Esophagus mucosa (tissue), 1 donor: ENCODE measurements at regions not wholly inside any gene's neighbourhood (a gene's known extent, or its start where the extent isn't known, plus 50 kb on each side); places are given as distances from the start of the nearest gene placed in this dataset.
"Not testable (repeated sequence)": the region's sequence is repeated elsewhere in the genome, so short reads cannot be mapped to it uniquely, and the experiment has no call there.

Experiments
- ATAC-seq: fragments of 200-7000 bp; cut with Tn5 transposase; one replicate; pipeline ENCODE4 v1.9.1; 2020
- donor health status: DM: yes; HTN: yes; CAD: no.

DNA sequence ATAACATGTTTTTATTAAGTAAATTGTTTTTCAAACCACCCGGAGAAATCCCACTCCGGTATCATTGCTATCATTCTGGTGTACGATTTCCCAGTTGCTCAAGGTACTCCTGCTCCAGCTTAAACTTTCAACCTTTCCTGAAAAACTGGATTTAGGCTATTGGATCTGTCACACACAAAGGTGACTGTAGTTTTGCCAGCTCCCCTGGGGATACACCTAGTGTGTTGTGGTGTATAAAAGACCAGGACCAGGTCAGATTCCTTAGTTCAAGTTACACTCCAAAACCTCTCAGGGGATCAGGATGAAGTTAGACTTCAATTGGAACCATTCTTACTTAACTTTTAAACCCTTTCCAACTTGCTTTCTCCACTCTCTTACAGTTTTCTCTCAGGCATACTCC, 303.9 kb downstream of the NOVA1 start:
- peak; percentile 60 for ATAC-seq

DNA sequence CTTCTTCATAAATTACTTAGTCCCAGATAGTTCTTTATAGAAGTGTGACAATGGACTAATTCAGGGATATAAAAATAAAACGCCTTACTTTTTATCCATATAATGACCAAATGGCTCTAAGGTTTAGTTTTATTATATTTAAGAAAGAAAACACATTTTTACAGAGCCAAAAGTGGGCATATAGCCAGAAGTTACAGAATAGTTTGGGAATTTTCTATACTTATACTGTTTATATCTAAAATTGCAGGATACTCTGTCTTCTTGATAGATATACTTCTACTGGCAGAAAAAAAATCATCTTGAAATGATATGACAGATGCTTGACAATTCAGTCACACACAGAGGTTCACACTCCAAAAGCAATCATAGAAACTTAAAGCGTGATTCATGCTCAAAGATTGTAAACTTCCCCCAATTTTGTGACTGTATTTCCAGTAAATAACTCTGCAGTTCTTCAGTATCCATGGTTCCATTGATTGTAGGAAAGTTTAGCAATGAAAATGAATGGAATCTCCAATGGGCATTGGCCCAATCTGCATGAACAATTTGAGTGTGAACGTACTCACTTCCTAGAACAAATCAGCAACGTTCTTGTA, 307.8 kb downstream of the NOVA1 start:
- no peak for ATAC-seq

DNA sequence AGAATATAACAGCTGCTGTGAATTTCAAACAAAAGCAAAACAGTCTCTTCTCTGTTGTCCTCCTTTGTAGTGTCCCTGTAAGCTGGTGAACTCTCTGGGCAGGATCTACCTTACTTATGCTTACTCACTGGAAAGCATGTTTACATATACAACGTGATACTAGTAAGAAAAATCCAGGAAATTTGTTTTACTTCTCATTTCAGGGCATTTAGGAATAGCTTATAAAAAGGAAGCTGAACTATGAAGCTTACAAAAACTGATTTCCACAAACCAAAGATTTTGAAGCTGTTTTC, 311.0 kb downstream of the NOVA1 start:
- ATAC-seq, result no peak

GRCh38 chr14:26286081-26286912, 311.5 kb downstream of the NOVA1 start:
- no peak for ATAC-seq

DNA sequence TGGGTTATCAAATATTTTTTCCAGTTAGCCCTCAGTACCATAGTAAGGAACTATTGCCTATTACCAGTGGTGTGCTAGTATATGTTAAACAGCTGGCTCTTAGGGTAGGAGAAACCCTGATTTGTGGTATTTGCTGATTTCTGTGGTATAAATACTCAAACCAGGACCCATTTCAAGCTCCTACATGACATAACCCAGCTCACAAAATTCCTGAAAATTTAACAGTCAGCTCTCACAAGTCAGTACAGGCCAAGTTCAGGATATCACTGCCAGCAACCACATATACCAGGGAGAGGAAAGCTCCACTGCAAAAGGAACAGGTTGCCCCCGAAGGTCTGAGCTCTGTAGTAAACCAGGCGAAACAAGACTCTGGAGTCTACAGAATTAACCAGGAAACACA, 315.3 kb downstream of the NOVA1 start:
- ATAC-seq, result peak; percentile 52

- not testable (repeated sequence) for ATAC-seq
Measured at GRCh38 chr14:26282011-26282410, 315.8 kb downstream of the NOVA1 start.

DNA sequence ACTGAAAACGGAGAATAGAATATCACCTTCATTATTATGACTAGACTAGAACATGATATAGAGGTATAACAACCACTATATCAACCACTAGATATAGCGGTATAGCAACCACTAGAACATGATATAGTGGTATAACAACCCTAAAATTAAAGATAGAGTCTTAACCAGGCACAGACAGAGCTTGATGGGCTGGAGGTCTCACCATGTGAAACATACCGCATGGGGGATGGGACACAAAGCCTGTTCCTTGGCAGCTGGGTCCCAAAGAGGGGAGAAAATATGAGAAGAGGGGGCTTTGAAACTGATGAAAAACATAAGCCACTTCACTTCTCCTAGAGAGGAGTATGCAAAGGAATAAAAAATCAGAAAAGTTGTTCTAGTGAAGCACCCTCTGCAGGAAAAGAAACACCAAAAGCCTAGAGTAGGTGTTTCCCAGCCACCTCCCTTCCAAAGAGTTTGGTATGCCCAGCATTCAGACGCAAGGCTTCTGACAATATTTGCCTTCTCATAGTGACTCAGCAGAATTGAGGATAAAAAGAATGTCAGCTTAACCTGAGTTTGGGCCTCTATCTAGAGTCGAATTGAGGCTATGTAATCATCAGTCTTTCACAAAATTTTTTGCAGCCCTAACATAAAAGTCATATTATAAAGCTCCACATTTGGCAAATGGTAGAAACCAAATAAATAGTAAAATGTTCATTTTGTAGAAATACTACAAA, 316.4 kb downstream of the NOVA1 start:
- ATAC-seq, result peak; percentile 79

DNA sequence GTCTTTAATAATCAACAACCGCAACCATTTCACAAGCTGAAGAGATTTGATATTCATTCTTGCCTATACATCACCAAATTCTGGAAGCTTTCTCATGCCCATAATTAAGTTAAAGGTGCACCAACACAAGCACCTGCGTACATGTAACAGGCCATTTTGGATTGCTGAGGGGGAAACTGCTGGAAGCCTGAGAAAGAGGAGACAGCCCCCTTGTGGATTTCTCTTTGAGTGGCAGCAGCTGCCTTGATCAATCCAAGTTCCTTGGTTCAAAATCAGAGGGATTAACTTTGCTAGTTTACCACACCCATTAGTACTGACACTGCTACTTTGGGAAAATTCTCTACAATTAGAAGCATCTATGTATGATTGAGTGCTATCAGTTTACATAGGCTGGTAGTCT, 321.1 kb downstream of the NOVA1 start:
- ATAC-seq, result no peak

DNA sequence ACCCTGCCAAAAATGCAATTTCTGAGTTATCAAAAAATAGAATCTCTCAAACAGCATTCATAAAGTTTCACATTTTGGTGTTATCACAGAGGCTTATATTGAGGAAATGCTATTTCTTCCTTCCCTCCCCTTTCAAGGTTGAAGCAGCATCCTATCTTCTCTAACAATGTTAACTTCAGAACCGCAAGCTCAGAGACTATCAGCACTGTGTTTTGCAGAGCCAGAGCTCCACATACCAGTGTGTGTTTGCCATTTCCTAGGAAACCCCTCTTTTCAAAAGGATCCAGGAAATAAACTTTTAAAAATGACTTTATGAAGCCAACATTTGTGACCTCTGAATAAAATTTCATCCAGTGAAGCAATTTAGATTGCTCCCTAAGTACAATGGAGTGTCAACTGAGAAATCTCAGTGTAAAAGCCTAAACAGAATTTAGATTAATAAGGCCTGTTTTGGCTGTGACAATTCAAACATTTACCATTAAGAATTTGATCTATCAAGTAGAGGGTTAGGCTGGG, 332.6 kb downstream of the NOVA1 start:
- ATAC-seq, result no peak

- no peak for ATAC-seq
Measured at GRCh38 chr14:26261368-26262122, 336.3 kb downstream of the NOVA1 start.

- ATAC-seq, result peak; percentile 46
Measured at GRCh38 chr14:26255213-26255612, 342.6 kb downstream of the NOVA1 start.

GRCh38 chr14:26252176-26252575, 345.7 kb downstream of the NOVA1 start:
- ATAC-seq, result no peak

- ATAC-seq, result no peak
Measured at GRCh38 chr14:26233118-26233517, 364.7 kb downstream of the NOVA1 start.

DNA sequence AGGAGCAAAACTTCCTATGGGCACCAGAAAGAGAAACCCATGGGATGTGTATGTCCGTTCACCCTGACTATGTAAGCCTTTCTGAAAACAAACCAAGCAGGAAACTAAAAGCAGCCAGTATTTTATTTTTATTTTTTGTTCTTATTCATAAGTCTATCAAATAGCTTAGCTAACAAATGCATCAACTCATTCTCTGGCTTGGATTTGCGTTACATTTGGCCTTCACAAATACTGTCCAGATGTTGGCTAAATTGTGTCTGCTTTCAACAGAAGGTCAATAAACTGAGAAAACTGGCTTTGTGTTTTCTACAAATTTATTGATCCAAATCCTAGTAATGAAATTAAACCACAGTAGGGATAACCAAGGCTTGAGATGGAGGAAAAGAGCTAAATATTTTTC, 379.0 kb downstream of the NOVA1 start:
- no peak for ATAC-seq

DNA sequence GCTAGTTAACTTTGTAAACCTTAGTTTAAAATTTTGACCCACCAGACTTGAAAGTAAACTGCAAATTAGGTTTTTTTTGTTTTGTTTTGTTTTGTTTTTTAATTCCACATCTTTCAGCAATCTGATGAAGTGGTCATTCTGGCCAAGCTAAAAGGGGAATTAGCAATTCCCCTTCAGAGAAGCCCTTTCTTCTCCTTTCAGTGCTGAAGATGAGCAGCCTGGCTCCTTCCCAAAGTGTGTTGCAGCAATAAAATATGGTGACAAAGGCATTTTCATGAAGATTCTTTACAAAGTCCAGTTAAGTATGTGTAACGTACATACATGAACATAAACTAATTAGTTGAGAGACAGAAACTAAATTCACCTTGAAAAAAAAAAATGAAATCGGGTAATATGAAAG, 380.1 kb downstream of the NOVA1 start:
- no peak for ATAC-seq

DNA sequence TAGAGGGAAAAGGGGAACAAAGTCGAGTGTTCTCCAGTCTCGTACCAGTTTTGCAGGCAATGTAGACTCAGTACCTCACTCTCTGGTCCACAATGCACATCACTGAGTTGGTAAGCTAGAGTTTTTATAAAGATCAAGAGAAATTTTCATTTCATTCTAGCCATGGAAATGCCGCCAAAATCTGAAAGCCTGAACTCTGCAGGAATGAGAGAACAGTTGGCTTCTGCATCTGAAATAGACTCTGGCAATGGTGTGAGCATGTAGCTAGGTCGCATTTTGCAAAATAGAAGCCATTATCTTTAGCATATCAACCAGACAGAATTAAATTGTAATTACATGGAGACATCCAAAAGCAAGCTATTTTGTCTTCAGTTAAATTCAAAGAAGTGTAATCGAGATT, 381.0 kb downstream of the NOVA1 start:
- ATAC-seq, result no peak

DNA sequence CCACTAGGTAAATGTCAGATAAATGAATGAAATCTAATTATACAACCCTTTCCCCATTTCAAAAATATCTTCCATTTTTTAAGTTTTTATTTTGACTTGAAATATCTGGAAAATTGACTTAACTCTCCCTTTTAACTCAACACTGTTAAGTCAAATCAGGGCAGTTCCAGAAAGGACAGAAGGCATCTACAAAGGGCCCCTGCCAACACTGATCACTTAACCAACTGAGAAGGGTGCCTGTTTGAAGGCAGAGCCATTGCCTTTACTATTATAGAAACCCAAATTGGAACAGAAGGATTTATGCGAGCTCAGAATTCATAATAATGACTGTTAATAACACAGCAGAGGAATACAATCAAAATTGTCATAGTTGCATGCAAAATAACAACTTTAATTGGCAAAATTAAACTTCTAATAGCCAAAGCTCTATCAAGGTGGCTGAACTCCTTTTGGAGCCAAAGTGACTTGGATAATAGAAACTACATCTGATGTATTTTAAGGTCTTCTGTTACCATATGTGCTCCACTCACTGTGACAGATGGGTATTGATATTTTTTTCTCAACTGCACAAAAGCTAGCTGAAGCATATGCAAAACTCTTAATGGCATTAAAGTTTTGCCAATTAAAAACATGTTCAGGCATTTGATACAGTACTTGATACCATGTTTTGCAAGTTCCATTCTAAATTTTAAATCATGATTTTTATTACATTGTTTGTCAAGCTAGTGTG, 383.8 kb downstream of the NOVA1 start:
- no peak for ATAC-seq

- ATAC-seq, result no peak
Measured at GRCh38 chr14:26209699-26210098, 388.1 kb downstream of the NOVA1 start.

- ATAC-seq, result no peak
Measured at GRCh38 chr14:26206640-26207039, 391.2 kb downstream of the NOVA1 start.

GRCh38 chr14:26204728-26205479, 392.9 kb downstream of the NOVA1 start:
- ATAC-seq, result no peak

GRCh38 chr14:26204366-26204727, 393.5 kb downstream of the NOVA1 start:
- no peak for ATAC-seq

DNA sequence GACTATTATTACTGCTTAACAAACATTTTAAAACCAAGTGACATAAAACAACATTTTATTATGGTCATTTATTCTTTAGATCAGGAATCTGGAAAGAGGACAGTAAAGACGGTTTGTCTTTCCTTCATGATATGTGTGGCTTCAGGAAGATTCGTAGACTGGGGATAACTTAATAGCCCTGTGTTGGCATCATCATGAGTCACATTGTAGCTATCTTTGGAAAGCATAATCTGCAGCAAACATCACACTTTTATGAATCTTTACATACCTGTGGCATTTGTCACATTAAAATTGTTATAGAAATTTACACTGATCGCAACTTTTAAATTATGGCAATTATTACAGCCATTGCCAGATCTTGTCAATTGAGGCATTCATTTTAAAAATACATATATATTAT, 397.1 kb downstream of the NOVA1 start:
- no peak for ATAC-seq
